Cardiac muscle cell (in vitro differentiated cells and primary cell): ENCODE measurements at regions not wholly inside any gene's neighbourhood (a gene's known extent, or its start where the extent isn't known, plus 50 kb on each side); places are given as distances from the start of the nearest gene placed in this dataset.
A peak's percentile ranks its signal among the peaks of the same experiment; 100 is the strongest.
"Not testable (repeated sequence)": the region's sequence is repeated elsewhere in the genome, so short reads cannot be mapped to it uniquely, and the experiment has no call there.

Source experiments
- DNase-seq, 2 donors: peaks; one replicate each; pipeline versions ENCODE4 v3.0.0 to v3.0.0-alpha.2; 2010 to 2017; ENCODE audit warnings: low read depth in 1 of 2, low spot score in 1 of 2
- H3K27ac ChIP-seq: fragments of 200-600 bp; sonication (generic); 2 replicates; pipeline ENCODE4 v1.5.1; 2016
- H3K27me3 ChIP-seq: fragments of 200-600 bp; sonication (generic); 2 replicates; pipeline ENCODE4 v1.6.0; 2016; ENCODE audit warnings: control low read depth
- H3K36me3 ChIP-seq: fragments of 200-600 bp; sonication (generic); 2 replicates; pipeline ENCODE4 v1.5.1; 2016; ENCODE audit warnings: control low read depth
- H3K4me1 ChIP-seq: fragments of 200-600 bp; sonication (generic); 2 replicates; pipeline ENCODE4 v1.8.1; 2017; ENCODE audit warnings: low read depth, mild to moderate bottlenecking, mixed run types
- H3K4me3 ChIP-seq: fragments of 200-600 bp; sonication (generic); 2 replicates; pipeline ENCODE4 v1.5.1; 2016; ENCODE audit warnings: mild to moderate bottlenecking
- H3K9me3 ChIP-seq: fragments of 200-600 bp; sonication (generic); 2 replicates; pipeline ENCODE4 v1.5.1; 2017; ENCODE audit warnings: low read depth, mild to moderate bottlenecking, control low read depth
- TF ChIP-seq, protein P1 (sequence below): IDR thresholded peaks from 2 replicates; pipeline ENCODE4 v1.5.1; 2012; ENCODE audit warnings: low read depth, mild to moderate bottlenecking, low read length

DNA sequence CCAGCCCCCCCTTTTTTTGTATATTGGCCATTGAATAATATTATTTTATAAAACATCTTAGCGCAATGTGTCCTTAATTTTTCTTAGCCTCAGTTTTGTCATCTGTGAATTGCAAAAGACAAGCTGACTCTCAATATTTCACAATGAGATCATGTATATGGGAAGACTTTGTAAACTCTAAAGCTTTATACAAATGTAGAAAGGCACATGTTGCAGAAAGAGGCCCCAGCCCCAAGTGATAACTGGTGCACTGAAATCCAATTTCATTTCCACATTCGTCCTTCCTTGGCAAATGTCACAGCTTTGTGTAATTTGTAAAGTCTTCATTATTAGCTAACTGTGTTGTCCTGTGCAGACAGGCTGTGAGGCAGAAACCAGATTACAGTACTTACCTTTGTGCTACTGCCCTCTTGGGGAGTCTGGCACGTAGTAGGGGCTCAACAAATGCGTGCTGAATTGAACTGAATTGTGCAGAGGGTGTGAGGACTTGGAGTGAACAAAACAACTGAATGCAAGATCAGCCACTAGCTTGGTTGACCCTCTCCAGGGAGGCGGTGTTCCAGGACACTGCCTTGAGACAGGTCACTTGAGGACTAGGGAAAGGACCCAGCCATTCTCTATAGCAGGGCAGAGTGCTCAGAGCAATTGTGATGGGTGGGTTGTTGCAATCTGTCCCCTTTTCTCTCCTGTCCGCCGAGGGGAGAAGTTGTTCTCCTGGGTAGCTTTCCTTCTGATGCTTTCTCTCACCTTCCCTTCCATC is 74.6 kb downstream of the LMO4 start:
- Histone ChIP-seq H3K36me3 (no peaks in the 10 kb centered on the region), H3K27me3 (no peaks in the 10 kb centered on the region), H3K9me3 (no peaks in the 10 kb centered on the region), H3K4me3 (no peak overlapping the region), H3K27ac (no peak overlapping the region), H3K4me1 (no peaks in the 10 kb centered on the region)
- no peak for DNase-seq
- TF ChIP-seq, protein P1, sequence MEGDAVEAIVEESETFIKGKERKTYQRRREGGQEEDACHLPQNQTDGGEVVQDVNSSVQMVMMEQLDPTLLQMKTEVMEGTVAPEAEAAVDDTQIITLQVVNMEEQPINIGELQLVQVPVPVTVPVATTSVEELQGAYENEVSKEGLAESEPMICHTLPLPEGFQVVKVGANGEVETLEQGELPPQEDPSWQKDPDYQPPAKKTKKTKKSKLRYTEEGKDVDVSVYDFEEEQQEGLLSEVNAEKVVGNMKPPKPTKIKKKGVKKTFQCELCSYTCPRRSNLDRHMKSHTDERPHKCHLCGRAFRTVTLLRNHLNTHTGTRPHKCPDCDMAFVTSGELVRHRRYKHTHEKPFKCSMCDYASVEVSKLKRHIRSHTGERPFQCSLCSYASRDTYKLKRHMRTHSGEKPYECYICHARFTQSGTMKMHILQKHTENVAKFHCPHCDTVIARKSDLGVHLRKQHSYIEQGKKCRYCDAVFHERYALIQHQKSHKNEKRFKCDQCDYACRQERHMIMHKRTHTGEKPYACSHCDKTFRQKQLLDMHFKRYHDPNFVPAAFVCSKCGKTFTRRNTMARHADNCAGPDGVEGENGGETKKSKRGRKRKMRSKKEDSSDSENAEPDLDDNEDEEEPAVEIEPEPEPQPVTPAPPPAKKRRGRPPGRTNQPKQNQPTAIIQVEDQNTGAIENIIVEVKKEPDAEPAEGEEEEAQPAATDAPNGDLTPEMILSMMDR = no peak

DNA sequence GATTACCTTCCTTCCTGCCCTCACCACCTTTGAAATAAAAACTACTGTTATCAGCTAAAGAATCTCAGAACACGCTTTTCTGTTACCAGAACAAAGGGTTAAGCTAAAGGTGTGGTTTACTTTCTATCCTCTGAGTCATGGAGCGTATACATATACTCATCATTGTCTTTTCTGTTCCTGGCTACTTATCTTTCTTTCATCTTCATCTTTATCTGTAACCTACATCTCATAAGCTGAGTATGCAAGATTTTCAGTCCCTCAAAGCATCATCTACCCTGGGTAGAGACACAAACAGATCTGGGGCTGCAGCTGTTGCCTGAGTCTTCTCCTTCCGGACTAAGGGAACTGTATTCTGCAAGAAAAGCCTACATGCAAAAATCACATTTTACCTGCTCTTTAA is 75.6 kb downstream of the LMO4 start:
- Histone ChIP-seq H3K4me1 (no peaks in the 10 kb centered on the region), H3K36me3 (no peaks in the 10 kb centered on the region)

DNA sequence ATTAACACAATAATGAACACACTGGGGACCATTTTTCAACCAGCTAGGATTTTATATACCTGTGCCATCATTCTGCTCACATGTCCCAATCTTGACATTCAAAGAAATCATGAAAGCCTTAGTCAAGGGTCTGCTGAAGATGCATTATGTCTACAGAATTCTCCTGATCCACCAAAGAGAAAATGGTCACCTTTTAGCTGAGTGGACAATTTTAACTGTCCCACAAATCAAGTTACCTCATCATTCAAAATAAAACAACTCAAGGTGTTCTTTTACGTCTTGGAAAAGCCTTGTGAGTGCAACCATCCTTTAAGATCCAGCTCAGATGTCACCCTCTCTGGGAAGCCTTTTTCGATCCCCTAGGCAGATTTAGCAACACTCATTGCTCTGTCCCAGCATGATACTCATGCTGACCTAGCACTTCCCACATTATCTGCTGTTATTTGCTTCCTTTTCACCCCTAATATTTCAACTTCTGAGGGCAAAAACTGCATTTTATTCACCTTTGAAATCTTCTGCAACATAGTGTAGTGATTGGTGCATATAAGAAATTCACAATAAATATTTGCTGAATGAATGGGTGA is 80.1 kb downstream of the LMO4 start:
- Histone ChIP-seq H3K36me3 (no peaks in the 10 kb centered on the region), H3K9me3 (no peaks in the 10 kb centered on the region), H3K4me1 (no peaks in the 10 kb centered on the region), H3K27me3 (no peaks in the 10 kb centered on the region), H3K27ac (no peak overlapping the region), H3K4me3 (no peak overlapping the region)
- TF ChIP-seq, protein P1 = no peak
- no peak for DNase-seq

More for the DNA sequence above, 75.6 kb downstream of the LMO4 start:
- Histone ChIP-seq H3K27ac (no peak overlapping the region), H3K4me3 (no peak overlapping the region), H3K9me3 (no peaks in the 10 kb centered on the region), H3K27me3 (no peaks in the 10 kb centered on the region)
- DNase-seq = no peak
- TF ChIP-seq, protein P1 = no peak

DNA sequence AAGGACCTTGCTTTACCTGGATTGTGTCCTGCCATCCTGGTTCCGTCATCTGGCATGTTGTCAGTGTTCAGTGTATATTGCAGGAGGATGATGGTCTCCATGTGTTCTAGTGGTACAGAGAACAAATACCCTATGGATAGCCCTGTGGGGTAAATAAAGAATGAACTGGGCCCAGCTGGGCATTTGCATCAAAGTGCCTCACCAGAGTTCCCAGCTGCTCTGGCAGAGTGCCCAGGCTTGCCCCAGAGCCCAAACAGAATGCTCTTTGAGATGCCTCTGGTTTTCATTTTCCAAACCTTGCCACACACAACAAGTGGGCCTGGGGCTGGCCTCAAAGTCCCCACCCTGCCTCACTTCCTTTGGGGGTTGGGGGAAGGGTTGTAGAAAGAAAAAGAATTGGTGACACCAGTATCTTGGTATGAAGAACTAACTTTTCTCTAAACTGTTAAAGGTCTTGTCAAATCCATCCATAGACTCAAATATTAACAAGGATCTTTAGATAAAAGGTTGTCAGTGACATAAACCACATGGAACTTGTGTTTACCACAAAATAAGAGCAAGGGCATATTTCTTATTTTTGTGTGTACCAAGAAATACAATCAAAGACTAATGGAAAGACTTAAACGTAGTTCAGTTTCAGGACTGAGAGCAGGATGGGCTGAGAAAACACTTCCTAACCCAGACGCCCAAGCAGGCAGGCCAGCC is 82.2 kb downstream of the LMO4 start:
- H3K4me3 ChIP-seq = no peak overlapping the region
- DNase-seq = peak in 1 of 2 donors; percentile 34
- no peaks in the 10 kb centered on the region for H3K36me3 ChIP-seq
- TF ChIP-seq, protein P1 = no peak
- no peaks in the 10 kb centered on the region for H3K4me1 ChIP-seq
- H3K27me3 ChIP-seq = no peaks in the 10 kb centered on the region
- H3K9me3 ChIP-seq = no peaks in the 10 kb centered on the region
- no peak overlapping the region for H3K27ac ChIP-seq

DNA sequence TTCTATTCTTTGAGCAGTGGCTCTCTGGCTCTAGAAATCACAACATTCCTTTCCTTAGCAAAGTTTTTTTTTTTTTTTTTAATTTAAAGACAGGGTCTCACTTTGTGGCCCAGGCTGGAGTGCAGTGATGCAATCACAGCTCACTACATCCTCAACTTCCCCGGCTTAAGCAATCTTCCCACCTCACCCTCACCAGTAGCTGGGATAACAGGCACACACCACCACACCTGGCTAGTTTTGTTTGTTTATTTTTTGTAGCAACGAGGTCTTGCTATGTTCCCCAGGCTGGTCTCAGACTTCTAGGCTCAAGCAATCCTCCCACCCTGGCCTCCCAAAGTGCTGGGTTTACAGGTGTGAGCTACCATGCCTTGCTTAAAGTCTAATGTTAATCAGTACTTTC is 85.2 kb downstream of the LMO4 start:
- not testable (repeated sequence) for DNase-seq, H3K9me3 ChIP-seq, H3K27me3 ChIP-seq

DNA sequence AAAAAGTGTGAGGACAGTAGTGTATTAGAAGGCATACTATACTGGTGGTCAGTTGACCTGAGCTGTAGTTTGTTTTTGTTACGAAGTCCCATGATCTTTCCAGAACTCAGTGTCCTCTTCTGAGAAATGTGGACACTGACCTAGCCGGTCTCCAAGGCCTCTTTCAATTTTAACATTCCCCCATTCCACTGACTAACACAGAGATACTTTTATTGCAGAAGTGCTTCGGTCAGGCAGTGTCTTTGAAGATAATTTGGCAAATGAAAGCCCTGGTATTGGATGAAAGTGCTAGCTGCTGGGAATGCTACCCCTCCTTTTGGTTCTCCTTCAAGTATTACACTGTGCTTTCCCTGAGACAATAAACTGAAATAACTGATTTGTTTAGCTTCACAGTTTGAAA is 89.4 kb downstream of the LMO4 start:
- no peak overlapping the region for H3K4me3 ChIP-seq
- H3K27me3 ChIP-seq = no peaks in the 10 kb centered on the region
- no peak for DNase-seq
- TF ChIP-seq, protein P1 = no peak
- H3K27ac ChIP-seq = no peak overlapping the region
- H3K4me1 ChIP-seq = no peaks in the 10 kb centered on the region
- H3K9me3 ChIP-seq = no peaks in the 10 kb centered on the region
- H3K36me3 ChIP-seq = no peaks in the 10 kb centered on the region

More for the DNA sequence above, 85.2 kb downstream of the LMO4 start:
- not testable (repeated sequence) for H3K27ac ChIP-seq, H3K4me3 ChIP-seq, H3K4me1 ChIP-seq, H3K36me3 ChIP-seq
